GM18909 (cell line): ENCODE measurements at regions not wholly inside any gene's neighbourhood (a gene's known extent, or its start where the extent isn't known, plus 50 kb on each side); places are given as distances from the start of the nearest gene placed in this dataset.
"Not testable (repeated sequence)": the region's sequence is repeated elsewhere in the genome, so short reads cannot be mapped to it uniquely, and the experiment has no call there.

Experiments
- ATAC-seq: cut with Tn5 transposase; IDR thresholded peaks from one replicate; pipeline ENCODE4 v1.9.1; 2021; ENCODE audit warnings: mild to moderate bottlenecking; ENCODE audit not compliant: unreplicated experiment, poor library complexity

DNA sequence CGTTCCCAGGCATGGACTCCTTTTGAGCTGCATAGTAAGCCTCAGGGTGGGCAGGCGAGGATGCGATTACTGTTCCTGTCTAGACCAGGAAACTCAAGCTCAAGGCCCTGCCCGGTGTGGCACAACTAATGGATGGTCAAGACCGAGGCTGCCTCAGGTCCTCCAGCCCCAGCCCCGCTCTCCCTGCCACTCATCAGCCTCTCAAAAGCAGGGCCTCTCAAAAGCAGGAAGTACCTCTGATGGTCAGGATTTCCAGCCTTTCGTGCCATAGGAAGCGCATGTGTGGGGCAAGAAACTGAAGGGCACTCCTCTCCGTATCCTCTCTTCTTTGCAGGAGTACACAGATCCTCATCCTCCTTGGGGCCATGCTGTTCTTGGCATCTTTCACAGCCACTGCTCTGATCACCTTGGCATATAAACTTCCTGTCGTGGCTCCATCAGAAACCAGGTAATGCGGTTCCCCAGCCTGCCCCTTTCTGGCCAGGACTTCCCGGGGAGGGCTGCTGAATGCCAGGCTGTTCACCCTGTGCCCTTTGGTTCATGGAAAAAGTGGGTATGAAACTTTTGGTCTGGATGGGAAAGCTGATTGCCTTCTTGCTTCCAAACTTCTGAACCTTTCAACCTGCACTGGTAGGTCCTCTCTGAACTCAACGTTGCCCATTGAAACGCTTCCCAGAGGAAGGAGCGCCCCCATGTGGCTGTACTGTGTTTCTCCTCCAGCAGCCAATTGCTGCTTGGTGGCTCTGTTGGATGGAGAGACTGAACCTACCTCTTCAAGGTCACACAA lies 82.8 kb upstream of the SEC11C start:
- peak; percentile 70 for ATAC-seq

GRCh38 chr18:59057493-59057795 lies 82.2 kb upstream of the SEC11C start:
- ATAC-seq: no peak

GRCh38 chr18:59057969-59058368 lies 81.7 kb upstream of the SEC11C start:
- ATAC-seq: no peak

DNA sequence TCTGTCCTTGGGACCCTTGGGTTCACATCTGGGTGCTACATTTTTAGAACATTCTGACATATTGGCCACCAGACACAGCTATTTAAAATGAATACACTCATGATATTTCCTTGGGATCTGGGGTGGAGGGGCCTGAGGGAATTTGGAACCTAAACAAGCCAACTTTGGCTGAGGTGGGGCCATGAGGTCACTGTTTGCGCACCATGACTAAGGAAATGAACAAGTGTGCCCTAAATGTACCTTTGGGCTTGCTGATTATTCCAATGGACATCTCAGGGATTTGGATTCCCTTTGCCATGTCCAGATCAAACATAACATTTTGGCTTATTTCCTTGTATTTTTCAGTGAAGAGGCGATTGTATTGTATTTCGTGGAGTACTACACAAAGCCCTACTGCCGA lies 80.5 kb upstream of the SEC11C start:
- no peak for ATAC-seq

GRCh38 chr18:59060551-59060950 lies 79.1 kb upstream of the SEC11C start:
- no peak for ATAC-seq

GRCh38 chr18:59061914-59062642 lies 77.6 kb upstream of the SEC11C start:
- ATAC-seq: no peak

DNA sequence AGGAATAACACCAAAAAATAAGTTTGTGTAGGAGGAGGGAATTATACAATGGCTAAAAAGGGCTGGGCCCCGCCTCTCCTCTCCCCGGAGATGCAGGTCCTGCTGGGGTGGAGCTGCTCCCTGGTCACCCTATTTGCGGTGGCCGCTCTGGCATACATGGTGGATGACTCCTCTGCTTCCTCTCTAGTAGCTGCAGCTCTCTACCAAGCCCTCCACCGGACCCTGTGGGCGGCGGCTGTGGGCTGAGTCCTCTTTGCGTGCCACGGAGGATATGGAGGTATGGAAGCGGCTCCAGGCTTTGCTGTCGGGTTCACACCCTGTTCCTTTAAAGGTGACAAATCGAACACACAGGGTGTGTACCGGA lies 77.1 kb upstream of the SEC11C start:
- no peak for ATAC-seq

DNA sequence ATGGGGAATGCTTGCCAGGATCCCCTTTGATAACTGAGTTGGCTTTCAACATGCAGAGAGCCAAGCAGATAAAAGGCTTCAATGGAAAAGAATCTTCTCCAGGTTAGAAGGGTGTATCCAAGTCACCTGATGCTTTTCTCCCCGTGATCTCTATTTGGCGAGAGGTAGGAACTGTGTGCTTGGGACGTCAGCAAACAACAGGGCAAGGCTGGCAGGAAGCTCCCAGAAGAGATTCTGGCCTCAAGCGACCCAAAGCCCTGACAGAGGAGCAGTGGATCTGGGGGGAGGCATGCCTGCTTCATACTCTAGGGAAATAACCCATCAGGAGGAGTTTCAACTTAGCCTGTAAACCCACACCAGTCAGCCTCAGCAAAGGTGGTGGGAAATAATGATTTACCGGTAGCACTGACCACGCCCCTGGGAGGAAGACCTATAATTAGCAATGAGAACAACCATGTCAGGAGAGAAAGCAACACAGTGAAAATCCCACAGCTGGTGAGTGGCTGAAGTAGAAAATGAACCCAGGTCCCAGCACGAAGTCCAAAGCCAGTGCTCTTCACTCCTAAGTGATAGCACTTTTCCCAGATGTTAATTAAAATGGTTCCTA lies 76.3 kb upstream of the SEC11C start:
- ATAC-seq: no peak

GRCh38 chr18:59063912-59064311 lies 75.8 kb upstream of the SEC11C start:
- ATAC-seq: no peak

- no peak for ATAC-seq
Measured at GRCh38 chr18:59065684-59066083, 74.0 kb upstream of the SEC11C start.

GRCh38 chr18:59067873-59068272 lies 71.8 kb upstream of the SEC11C start:
- no peak for ATAC-seq

DNA sequence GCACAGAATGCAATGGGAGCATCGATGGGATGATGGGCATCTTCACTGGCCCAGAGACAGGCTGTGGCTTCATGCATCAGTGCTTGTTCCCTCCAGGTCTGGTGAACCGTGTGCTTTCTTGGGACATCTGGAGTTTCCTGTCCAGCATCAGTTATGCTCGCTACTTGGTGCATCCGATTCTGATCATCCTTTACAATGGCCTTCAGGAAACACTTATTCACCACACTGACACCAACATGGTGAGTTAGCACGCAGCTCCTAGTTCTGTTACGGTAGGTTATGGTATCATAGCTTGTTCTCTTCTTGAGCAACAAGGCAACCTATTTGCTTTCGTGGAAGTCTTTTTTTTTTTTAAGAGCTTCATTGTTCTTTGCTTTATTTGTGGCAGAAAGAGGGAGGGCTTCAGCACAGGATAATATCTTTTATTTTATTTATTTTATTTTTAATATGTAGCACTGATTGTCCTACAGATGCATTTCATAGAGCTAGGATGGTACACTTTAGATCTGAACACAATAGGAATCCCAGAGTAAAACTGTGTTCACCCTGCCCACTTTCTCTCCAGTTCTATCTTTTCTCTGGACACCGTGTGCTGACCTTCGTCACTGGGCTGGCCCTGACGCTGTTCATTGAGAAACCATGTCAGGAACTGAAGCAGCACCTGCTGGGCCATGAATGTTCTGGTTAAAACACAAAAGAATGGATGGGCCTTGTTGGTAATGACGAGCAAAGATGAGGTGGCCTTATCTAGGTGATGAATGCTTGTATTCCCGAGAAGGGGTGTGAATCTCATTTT lies 71.2 kb upstream of the SEC11C start:
- ATAC-seq: no peak

GRCh38 chr18:59070181-59070912 lies 69.3 kb upstream of the SEC11C start:
- peak; percentile 80 for ATAC-seq

DNA sequence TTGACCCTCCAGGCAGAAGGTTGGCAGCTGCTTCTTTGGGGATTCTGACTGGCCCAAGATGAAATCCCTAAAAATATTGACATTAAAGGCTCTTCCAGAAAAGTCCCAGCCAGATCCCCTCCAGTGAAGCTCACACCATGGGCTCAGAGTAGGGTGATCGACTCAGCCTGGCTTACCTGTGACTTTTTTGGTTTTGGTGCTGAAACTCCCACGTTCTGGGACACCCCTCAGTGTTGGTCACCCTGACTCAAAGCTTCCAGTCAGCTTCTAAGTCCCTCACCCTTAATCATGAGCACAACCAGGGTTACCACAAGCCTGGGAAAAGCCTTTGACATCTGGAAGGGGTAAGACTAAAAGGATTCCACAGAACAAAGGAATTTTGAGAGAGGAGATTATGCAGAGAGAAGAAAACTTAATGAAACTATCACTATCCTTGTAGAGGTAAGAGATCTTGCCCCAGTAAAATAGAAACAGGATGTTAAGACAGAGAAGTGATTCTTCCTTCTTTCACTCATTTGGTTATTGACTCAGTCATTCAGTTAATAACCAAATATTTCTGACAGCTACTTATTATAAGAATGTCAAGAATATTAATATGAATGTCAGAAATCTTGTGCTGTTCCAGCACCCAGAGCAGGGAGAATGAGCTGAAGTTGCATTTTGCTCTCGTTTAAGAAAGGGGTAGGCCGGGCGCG lies 66.8 kb upstream of the SEC11C start:
- ATAC-seq: no peak

DNA sequence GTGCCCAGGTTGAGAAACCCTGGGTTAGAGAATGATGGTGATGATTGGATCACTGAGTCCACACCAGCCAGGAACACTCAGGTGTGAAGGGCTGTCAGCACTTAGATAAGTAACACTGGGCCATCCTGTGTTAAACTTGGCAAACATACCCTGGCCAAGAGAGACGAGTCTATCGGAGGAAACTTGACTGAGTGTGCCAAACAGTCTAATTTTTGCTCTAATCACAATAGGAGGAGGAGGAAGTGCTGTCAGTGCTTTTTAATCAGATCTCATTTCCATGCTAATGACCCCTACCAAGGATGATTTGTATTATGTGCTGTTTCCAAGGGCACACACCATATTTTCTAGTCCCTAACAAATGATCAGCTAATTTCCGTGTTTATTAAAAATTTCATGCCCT lies 63.8 kb upstream of the SEC11C start:
- ATAC-seq: no peak

DNA sequence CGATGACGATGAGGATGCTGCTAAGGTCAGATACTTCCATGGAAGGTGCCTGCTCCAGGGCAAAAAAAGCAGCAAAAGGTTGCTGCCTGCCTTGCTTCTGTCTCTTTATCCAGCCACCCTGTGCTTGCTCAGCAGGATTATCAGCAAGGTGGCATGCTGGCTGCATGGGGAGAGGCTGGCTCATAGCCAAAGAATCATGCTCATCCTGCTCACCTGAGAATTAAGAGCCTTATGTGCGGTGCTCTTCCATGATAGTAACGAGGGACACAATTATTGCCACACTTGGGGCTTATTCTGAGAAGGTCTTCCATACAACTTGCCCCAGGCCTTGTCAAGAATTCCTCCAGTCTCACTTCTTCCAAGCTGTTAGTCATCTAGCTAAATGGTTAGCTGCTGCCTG lies 60.4 kb upstream of the SEC11C start:
- no peak for ATAC-seq

DNA sequence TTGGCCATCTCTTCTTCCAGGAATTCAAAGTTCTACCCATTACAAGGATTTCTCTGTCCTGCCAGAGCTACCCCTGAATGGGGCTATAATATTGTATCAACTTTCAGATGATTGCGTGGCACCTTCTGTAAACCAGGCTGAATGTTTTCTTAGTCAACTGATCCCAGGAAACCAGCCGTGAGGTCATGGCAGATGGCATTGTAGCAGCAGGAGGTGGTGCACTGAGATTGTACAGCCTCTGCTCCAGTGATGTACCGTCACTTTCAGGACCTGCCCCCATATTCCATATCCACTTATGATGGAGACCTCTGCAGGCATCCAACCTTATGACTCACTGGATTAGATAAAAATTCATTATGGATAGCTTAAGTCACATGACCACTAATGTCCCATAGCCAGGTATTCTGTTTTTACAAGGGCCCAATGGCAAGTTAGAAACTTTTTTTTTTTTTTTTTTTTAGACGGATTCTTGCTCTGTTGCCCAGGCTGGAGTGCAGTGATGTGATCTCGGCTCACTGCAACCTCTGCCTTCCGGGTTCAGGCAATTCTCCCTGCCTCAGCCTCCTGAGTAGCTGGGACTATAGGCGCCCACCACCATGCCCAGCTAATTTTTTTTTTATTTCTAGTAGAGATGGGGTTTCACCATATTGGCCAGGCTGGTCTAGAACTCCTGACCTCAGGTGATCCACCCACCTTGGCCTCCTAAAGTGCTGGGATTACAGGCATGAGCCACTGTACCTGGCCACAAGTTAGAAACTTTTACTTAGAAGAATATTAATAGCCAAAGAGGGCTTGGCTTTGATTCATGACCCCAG lies 59.8 kb upstream of the SEC11C start:
- not testable (repeated sequence) for ATAC-seq

DNA sequence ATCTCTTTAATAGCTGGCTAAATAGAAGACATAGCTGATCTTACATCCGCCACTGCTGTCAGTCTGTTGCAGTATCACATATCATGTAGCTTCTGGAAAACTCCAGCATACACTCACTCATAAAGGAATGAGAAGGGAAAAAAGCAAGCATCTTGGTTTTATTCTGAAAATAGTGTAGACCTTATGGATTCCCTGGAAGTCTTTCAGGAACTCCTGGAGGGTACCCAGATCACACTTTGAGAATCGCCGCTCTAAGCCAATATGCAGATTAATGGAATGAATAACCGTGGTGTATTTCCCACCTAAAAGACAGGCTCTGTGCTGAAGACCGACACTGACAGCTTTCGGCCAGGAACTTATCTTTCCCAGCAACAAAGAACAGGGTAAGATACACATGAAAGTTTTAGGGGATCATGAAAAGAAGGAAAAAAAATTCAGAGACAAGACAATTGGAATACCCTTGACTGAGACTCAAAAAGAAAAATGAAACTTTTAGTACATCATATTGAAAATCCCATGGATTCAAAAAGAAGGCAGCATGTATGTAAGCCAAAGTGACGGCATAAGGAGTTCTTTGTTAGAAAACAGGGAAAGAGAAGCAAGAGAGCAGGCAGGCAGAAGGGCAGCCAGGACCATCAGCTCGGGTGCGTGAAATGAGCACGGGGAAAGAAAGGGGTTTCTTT lies 56.4 kb upstream of the SEC11C start:
- no peak for ATAC-seq
